BE2C (cell line): ENCODE measurements at regions not wholly inside any gene's neighbourhood (a gene's known extent, or its start where the extent isn't known, plus 50 kb on each side); places are given as distances from the start of the nearest gene placed in this dataset.

Experiments
- DNase-seq: peaks from one replicate; pipeline ENCODE4 v3.0.0-alpha.2; 2020
- H3K27me3 ChIP-seq: fragments of 250-450 bp; sonication (Bioruptor Pico); 2 replicates; pipeline ENCODE4 v1.5.1; 2020; ENCODE audit warnings: mild to moderate bottlenecking
- H3K36me3 ChIP-seq: fragments of 250-450 bp; sonication (Bioruptor Pico); 2 replicates; pipeline ENCODE4 v1.5.1; 2020; ENCODE audit warnings: mild to moderate bottlenecking
- H3K4me1 ChIP-seq: fragments of 250-450 bp; sonication (Bioruptor Pico); 2 replicates; pipeline ENCODE4 v1.5.1; 2020
- H3K4me3 ChIP-seq: 2 replicates; pipeline ENCODE4 v1.5.1; 2011; ENCODE audit warnings: low read depth, low read length
- H3K9me3 ChIP-seq: fragments of 250-450 bp; sonication (Bioruptor Pico); 2 replicates; pipeline ENCODE4 v1.5.1; 2020
- CTCF ChIP-seq: IDR thresholded peaks from 2 replicates; pipeline ENCODE4 v1.5.1; 2012; ENCODE audit warnings: mild to moderate bottlenecking, low read depth, low read length

- no peaks in the 10 kb centered on the region for H3K9me3 ChIP-seq
- no peak overlapping the region for H3K4me3 ChIP-seq
- no peak for DNase-seq
- H3K4me1 ChIP-seq, result no peaks in the 10 kb centered on the region
- TF ChIP-seq CTCF, result no peak
- no peaks in the 10 kb centered on the region for H3K36me3 ChIP-seq
- no peaks in the 10 kb centered on the region for H3K27me3 ChIP-seq
These were observed 431.2 kb downstream of the IRS2 start for GRCh38 chr13:109355166-109355565.

GRCh38 chr13:109351236-109351635, 435.1 kb downstream of the IRS2 start:
- Histone ChIP-seq H3K4me3 (no peak overlapping the region), H3K36me3 (no peaks in the 10 kb centered on the region), H3K27me3 (no peaks in the 10 kb centered on the region), H3K9me3 (no peaks in the 10 kb centered on the region), H3K4me1 (peaks cover 2% of the 10 kb centered on the region)
- no peak for TF ChIP-seq CTCF
- no peak for DNase-seq

- TF ChIP-seq CTCF, result no peak
- no peak for DNase-seq
These were observed 437.7 kb downstream of the IRS2 start for GRCh38 chr13:109348519-109349258.

GRCh38 chr13:109346060-109346459, 440.3 kb downstream of the IRS2 start:
- no peaks in the 10 kb centered on the region for H3K27me3 ChIP-seq
- TF ChIP-seq CTCF, result no peak
- peaks cover 17% of the 10 kb centered on the region for H3K4me1 ChIP-seq

More at GRCh38 chr13:109348519-109349258, 437.7 kb downstream of the IRS2 start:
- Histone ChIP-seq H3K4me3 (no peak overlapping the region), H3K27me3 (no peaks in the 10 kb centered on the region), H3K9me3 (no peaks in the 10 kb centered on the region), H3K4me1 (peaks cover 17% of the 10 kb centered on the region), H3K36me3 (no peaks in the 10 kb centered on the region)

GRCh38 chr13:109345433-109345941, 440.9 kb downstream of the IRS2 start:
- DNase-seq, result peak; percentile 86

More at GRCh38 chr13:109346060-109346459, 440.3 kb downstream of the IRS2 start:
- peak; percentile 49 for DNase-seq
- Histone ChIP-seq H3K4me3 (peak overlapping the region; percentile 34), H3K9me3 (no peaks in the 10 kb centered on the region), H3K36me3 (no peaks in the 10 kb centered on the region)

More at GRCh38 chr13:109345433-109345941, 440.9 kb downstream of the IRS2 start:
- Histone ChIP-seq H3K27me3 (no peaks in the 10 kb centered on the region), H3K36me3 (no peaks in the 10 kb centered on the region), H3K4me3 (peak overlapping the region; percentile 34), H3K9me3 (no peaks in the 10 kb centered on the region), H3K4me1 (peaks cover 17% of the 10 kb centered on the region)
- no peak for TF ChIP-seq CTCF
